BJ (cell line): ENCODE measurements at regions not wholly inside any gene's neighbourhood (a gene's known extent, or its start where the extent isn't known, plus 50 kb on each side); places are given as distances from the start of the nearest gene placed in this dataset.

Experiments
- CTCF ChIA-PET: fragments of 350-600 bp; formaldehyde crosslinking; extraction: SDS; loops from one replicate; lab custom pipeline; 2021; ENCODE audit warnings: antibody characterized with exemption, inconsistent platforms; lab: Yijun Ruan, JAX
- POLR2A ChIA-PET: fragments of 300-600 bp; sonication (Branson Sonifier 250); formaldehyde crosslinking; extraction: SDS; loops from one replicate; lab custom pipeline; 2021; ENCODE audit warnings: antibody characterized with exemption; lab: Charles Lee
- DNase-seq: peaks from one replicate; pipeline ENCODE4 v3.0.0-alpha.2; 2011; ENCODE audit warnings: low read depth
- H3K27me3 ChIP-seq: 2 replicates; pipeline ENCODE4 v1.6.0; 2011; ENCODE audit warnings: low read length; ENCODE audit not compliant: control insufficient read depth, insufficient read depth
- H3K36me3 ChIP-seq: 2 replicates; pipeline ENCODE4 v1.5.1; 2011; ENCODE audit warnings: low read length; ENCODE audit not compliant: control insufficient read depth, insufficient read depth
- H3K4me3 ChIP-seq: 2 replicates; pipeline ENCODE4 v1.5.1; 2011; ENCODE audit warnings: low read depth, mild to moderate bottlenecking, control low read depth, low read length
- CTCF ChIP-seq: IDR thresholded peaks from 2 replicates; pipeline ENCODE4 v1.5.1; 2011; ENCODE audit warnings: low read depth, mild to moderate bottlenecking, control low read depth, inconsistent platforms, low read length, moderate library complexity; ENCODE audit not compliant: insufficient read depth

GRCh38 chr12:102685172-102685571 lies 204.8 kb upstream of the IGF1 start:
- ChIA-PET POLR2A (no interaction called here), CTCF (no interaction called here)
- no peak overlapping the region for H3K4me3 ChIP-seq
- H3K36me3 ChIP-seq, result no peaks in the 10 kb centered on the region
- no peaks in the 10 kb centered on the region for H3K27me3 ChIP-seq
- no peak for TF ChIP-seq CTCF
- DNase-seq, result no peak

- DNase-seq, result no peak
- no peaks in the 10 kb centered on the region for H3K27me3 ChIP-seq
- ChIA-PET POLR2A (no interaction called here), CTCF (interaction anchor here (0.6 to 1.0 kb wide), 2 partner anchors 57 to 58 kb away, joined by 3 read pairs; no protein-coding TSS in a partner anchor)
- no peaks in the 10 kb centered on the region for H3K36me3 ChIP-seq
- no peak for TF ChIP-seq CTCF
- no peak overlapping the region for H3K4me3 ChIP-seq
These were observed 202.3 kb upstream of the IGF1 start for GRCh38 chr12:102682366-102683289.

- ChIA-PET CTCF (no interaction called here), POLR2A (no interaction called here)
- no peaks in the 10 kb centered on the region for H3K36me3 ChIP-seq
- no peaks in the 10 kb centered on the region for H3K27me3 ChIP-seq
- no peak overlapping the region for H3K4me3 ChIP-seq
- no peak for DNase-seq
- TF ChIP-seq CTCF, result no peak
These were observed 201.4 kb upstream of the IGF1 start for GRCh38 chr12:102681747-102682146.

GRCh38 chr12:102681309-102681708 lies 200.9 kb upstream of the IGF1 start:
- DNase-seq, result no peak
- POLR2A ChIA-PET, result no interaction called here
- Histone ChIP-seq H3K36me3 (no peaks in the 10 kb centered on the region), H3K4me3 (no peak overlapping the region), H3K27me3 (no peaks in the 10 kb centered on the region)
- CTCF ChIA-PET, result no interaction called here
- TF ChIP-seq CTCF, result no peak

GRCh38 chr12:102680304-102680703 lies 199.9 kb upstream of the IGF1 start:
- DNase-seq, result no peak
- CTCF ChIA-PET, result interaction anchor here (1.2 kb wide), 1 partner anchor 850 kb away, joined by 3 read pairs; the partner anchor contains the start of gene GNPTAB
- no peak overlapping the region for H3K4me3 ChIP-seq
- no peak for TF ChIP-seq CTCF
- no peaks in the 10 kb centered on the region for H3K27me3 ChIP-seq
- H3K36me3 ChIP-seq, result no peaks in the 10 kb centered on the region
- POLR2A ChIA-PET, result no interaction called here
